GM12878 (cell line): ENCODE measurements at regions not wholly inside any gene's neighbourhood (a gene's known extent, or its start where the extent isn't known, plus 50 kb on each side); places are given as distances from the start of the nearest gene placed in this dataset.

Experiments
- BRCA1 ChIP-seq: IDR thresholded peaks from 2 replicates; pipeline ENCODE4 v1.6.1; 2011; ENCODE audit warnings: low read depth, low read length, improper control_type of control experiment
- CBX3 ChIP-seq: fragments of 200-600 bp; sonication (generic); IDR thresholded peaks from 2 replicates; pipeline ENCODE4 v1.6.1; 2016; ENCODE audit warnings: low read depth, borderline replicate concordance
- ELK1 ChIP-seq: IDR thresholded peaks from 2 replicates; pipeline ENCODE4 v1.6.1; 2012; ENCODE audit warnings: low read depth, low read length, improper control_type of control experiment
- GATAD2B ChIP-seq: fragments of 450-650 bp; conservative IDR thresholded peaks from 2 replicates; pipeline ENCODE4 v1.6.1; 2017; ENCODE audit warnings: low read depth, mild to moderate bottlenecking, moderate library complexity
- HDAC6 ChIP-seq: fragments of 200-600 bp; sonication (generic); IDR thresholded peaks from one replicate; pipeline ENCODE4 v1.8.0; 2017; ENCODE audit warnings: antibody characterized with exemption; ENCODE audit not compliant: unreplicated experiment
- IKZF1 ChIP-seq: fragments of 450-650 bp; conservative IDR thresholded peaks from 2 replicates; pipeline ENCODE4 v1.6.1; 2017; ENCODE audit warnings: antibody characterized with exemption, mild to moderate bottlenecking
- MYC ChIP-seq: IDR thresholded peaks from 2 replicates; pipeline ENCODE4 v1.6.1; 2011; ENCODE audit warnings: mild to moderate bottlenecking, low read length, moderate library complexity, inconsistent platforms; ENCODE audit not compliant: insufficient read depth, insufficient replicate concordance, insufficient read length, severe bottlenecking
- NFXL1 ChIP-seq: fragments of 450-650 bp; IDR thresholded peaks from 2 replicates; pipeline ENCODE4 v1.6.1; 2017; ENCODE audit warnings: antibody characterized with exemption, mild to moderate bottlenecking, borderline replicate concordance
- POLR2A ChIP-seq: IDR thresholded peaks from 2 replicates; pipeline ENCODE4 v1.6.1; 2011; ENCODE audit warnings: low read depth, mild to moderate bottlenecking, low read length
- POLR2AphosphoS5 ChIP-seq: IDR thresholded peaks from 2 replicates; pipeline ENCODE4 v1.6.1; 2011; ENCODE audit warnings: mild to moderate bottlenecking, low read length, inconsistent platforms
- REST ChIP-seq: IDR thresholded peaks from 2 replicates; pipeline ENCODE4 v1.6.1; 2012; ENCODE audit warnings: mild to moderate bottlenecking, low read depth, low read length
- SMAD5 ChIP-seq: IDR thresholded peaks from 2 replicates; pipeline ENCODE4 v1.6.1; 2016; ENCODE audit warnings: antibody characterized with exemption, low read depth
- TARDBP ChIP-seq: IDR thresholded peaks from 2 replicates; pipeline ENCODE4 v1.6.1; 2016; ENCODE audit warnings: borderline replicate concordance
- TF ChIP-seq, protein P1 (sequence below), 3 experiments: IDR thresholded peaks in 2 of 3; conservative IDR thresholded peaks in 1 of 3; 2 replicates each; pipeline ENCODE4 v1.5.1; 2011; ENCODE audit warnings: low read depth in 3 of 3, low read length in 3 of 3, mild to moderate bottlenecking in 3 of 3, control low read depth in 2 of 3, moderate library complexity in 2 of 3, inconsistent platforms in 1 of 3, mixed read lengths in 1 of 3; ENCODE audit not compliant: control insufficient read depth in 2 of 3, insufficient read depth in 1 of 3; ENCODE audit errors: extremely low read depth in 1 of 3

DNA sequence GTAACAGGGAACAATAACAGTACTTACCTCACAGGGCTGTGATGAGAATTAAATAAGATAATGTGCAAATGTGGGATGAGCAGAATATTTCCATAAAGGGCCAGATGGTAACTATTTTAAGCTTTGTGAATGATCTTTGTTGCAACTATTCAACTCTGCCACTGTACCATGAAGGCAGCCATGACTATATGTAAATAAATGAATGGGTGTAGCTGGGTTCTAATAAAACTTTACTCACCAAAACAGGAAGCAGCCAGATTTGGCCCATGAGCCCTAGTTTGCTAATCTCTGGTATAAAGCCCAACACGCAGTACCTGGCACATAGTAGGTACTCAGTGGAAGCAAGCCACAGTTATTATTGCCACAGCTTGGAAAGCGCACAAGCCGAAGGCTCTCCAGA is 362.7 kb upstream of the PROK2 start:
- TF ChIP-seq, protein P1, sequence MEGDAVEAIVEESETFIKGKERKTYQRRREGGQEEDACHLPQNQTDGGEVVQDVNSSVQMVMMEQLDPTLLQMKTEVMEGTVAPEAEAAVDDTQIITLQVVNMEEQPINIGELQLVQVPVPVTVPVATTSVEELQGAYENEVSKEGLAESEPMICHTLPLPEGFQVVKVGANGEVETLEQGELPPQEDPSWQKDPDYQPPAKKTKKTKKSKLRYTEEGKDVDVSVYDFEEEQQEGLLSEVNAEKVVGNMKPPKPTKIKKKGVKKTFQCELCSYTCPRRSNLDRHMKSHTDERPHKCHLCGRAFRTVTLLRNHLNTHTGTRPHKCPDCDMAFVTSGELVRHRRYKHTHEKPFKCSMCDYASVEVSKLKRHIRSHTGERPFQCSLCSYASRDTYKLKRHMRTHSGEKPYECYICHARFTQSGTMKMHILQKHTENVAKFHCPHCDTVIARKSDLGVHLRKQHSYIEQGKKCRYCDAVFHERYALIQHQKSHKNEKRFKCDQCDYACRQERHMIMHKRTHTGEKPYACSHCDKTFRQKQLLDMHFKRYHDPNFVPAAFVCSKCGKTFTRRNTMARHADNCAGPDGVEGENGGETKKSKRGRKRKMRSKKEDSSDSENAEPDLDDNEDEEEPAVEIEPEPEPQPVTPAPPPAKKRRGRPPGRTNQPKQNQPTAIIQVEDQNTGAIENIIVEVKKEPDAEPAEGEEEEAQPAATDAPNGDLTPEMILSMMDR (IDR thresholded peaks at IDR 0.05 in 2 of 3, conservative IDR thresholded peaks at IDR 0.05 in 1 of 3; ENCODE audit: control insufficient read depth in 2 of 3, extremely low read depth in 1 of 3, insufficient read depth in 1 of 3, low read depth in 3 of 3, low read length in 3 of 3): no peak
- TF ChIP-seq SMAD5: no peak
- TF ChIP-seq CBX3: no peak
- TF ChIP-seq REST: no peak
- no peak for TF ChIP-seq HDAC6
- TF ChIP-seq IKZF1: no peak
- TF ChIP-seq ELK1: no peak
- no peak for TF ChIP-seq BRCA1
- no peak for TF ChIP-seq TARDBP
- no peak for TF ChIP-seq GATAD2B
- no peak for TF ChIP-seq NFXL1
- no peak for TF ChIP-seq POLR2A
- no peak for TF ChIP-seq MYC
- TF ChIP-seq POLR2AphosphoS5: no peak
